Right atrium auricular region (tissue), 2 donors: ENCODE measurements at regions not wholly inside any gene's neighbourhood (a gene's known extent, or its start where the extent isn't known, plus 50 kb on each side); places are given as distances from the start of the nearest gene placed in this dataset.

Source experiments
- DNase-seq: peaks from one replicate; pipeline ENCODE4 v3.0.0-alpha.2; 2019; ENCODE audit warnings: low spot score
- H3K27ac ChIP-seq, 2 donors: fragments of 200-600 bp; sonication (generic); 1 replicate in 1 of 2; 2 replicates in 1 of 2; pipeline ENCODE4 v1.5.1; 2016 to 2019
- H3K27me3 ChIP-seq, 2 donors: fragments of 200-600 bp; sonication (generic); one replicate each; pipeline versions ENCODE4 v1.5.1 to v1.6.0; 2017 to 2019
- H3K36me3 ChIP-seq: fragments of 200-600 bp; sonication (generic); one replicate; pipeline ENCODE4 v1.5.1; 2016
- H3K4me1 ChIP-seq, 2 donors: fragments of 200-600 bp; sonication (generic); one replicate each; pipeline versions ENCODE4 v1.5.1 to v1.6.0; 2017 to 2019
- H3K4me3 ChIP-seq, 2 donors: fragments of 200-600 bp; sonication (generic); 1 replicate in 1 of 2; 2 replicates in 1 of 2; pipeline ENCODE4 v1.5.1; 2017 to 2019; ENCODE audit warnings: mild to moderate bottlenecking in 1 of 2, moderate library complexity in 1 of 2
- H3K9me3 ChIP-seq, 2 donors: fragments of 200-600 bp; sonication (generic); one replicate each; pipeline ENCODE4 v1.5.1; 2019
- CTCF ChIP-seq, 2 donors: fragments of 200-600 bp; sonication (generic); IDR thresholded peaks; one replicate each; pipeline ENCODE4 v1.5.1; 2019; ENCODE audit warnings: antibody characterized with exemption in 2 of 2

- Histone ChIP-seq H3K9me3 (peaks cover 0 to 7% of the 10 kb centered on the region in 2 donors), H3K4me1 (peaks cover 0 to 14% of the 10 kb centered on the region in 2 donors), H3K4me3 (no peak overlapping the region), H3K27me3 (no peaks in the 10 kb centered on the region), H3K27ac (no peak overlapping the region), H3K36me3 (no peaks in the 10 kb centered on the region)
- DNase-seq: no peak
- TF ChIP-seq CTCF (IDR thresholded peaks at IDR 0.05): peak; percentile 63 to 92
Measured at GRCh38 chr7:16098585-16099179, 322.7 kb downstream of the CRPPA start.

- no peak for TF ChIP-seq CTCF (IDR thresholded peaks at IDR 0.05)
- peaks cover 0 to 7% of the 10 kb centered on the region in 2 donors for H3K9me3 ChIP-seq
- no peaks in the 10 kb centered on the region for H3K36me3 ChIP-seq
- DNase-seq: no peak
- H3K4me1 ChIP-seq: peaks cover 0 to 14% of the 10 kb centered on the region in 2 donors
- H3K27ac ChIP-seq: no peak overlapping the region
- no peaks in the 10 kb centered on the region for H3K27me3 ChIP-seq
- H3K4me3 ChIP-seq: no peak overlapping the region
Measured at GRCh38 chr7:16098058-16098457, 323.3 kb downstream of the CRPPA start.

GRCh38 chr7:16095171-16095950 is 326.0 kb downstream of the CRPPA start:
- H3K36me3 ChIP-seq: no peaks in the 10 kb centered on the region
- H3K4me1 ChIP-seq: peaks cover 0 to 18% of the 10 kb centered on the region in 2 donors
- no peak for TF ChIP-seq CTCF (IDR thresholded peaks at IDR 0.05)
- no peaks in the 10 kb centered on the region for H3K9me3 ChIP-seq
- no peak overlapping the region for H3K27ac ChIP-seq
- H3K4me3 ChIP-seq: no peak overlapping the region
- no peaks in the 10 kb centered on the region for H3K27me3 ChIP-seq
- no peak for DNase-seq

- Histone ChIP-seq H3K27ac (no peak overlapping the region), H3K27me3 (no peaks in the 10 kb centered on the region), H3K4me1 (peaks cover 0 to 18% of the 10 kb centered on the region in 2 donors), H3K36me3 (no peaks in the 10 kb centered on the region), H3K4me3 (no peak overlapping the region), H3K9me3 (no peaks in the 10 kb centered on the region)
- DNase-seq: no peak
- TF ChIP-seq CTCF (IDR thresholded peaks at IDR 0.05): no peak
Measured at GRCh38 chr7:16094651-16095050, 326.7 kb downstream of the CRPPA start.

GRCh38 chr7:16092711-16093110 is 328.6 kb downstream of the CRPPA start:
- no peaks in the 10 kb centered on the region for H3K36me3 ChIP-seq
- no peaks in the 10 kb centered on the region for H3K9me3 ChIP-seq
- H3K4me1 ChIP-seq: peaks cover 0 to 18% of the 10 kb centered on the region in 2 donors
- peak overlapping the region in 1 of 2 donors; percentile 8 for H3K27ac ChIP-seq
- no peak for TF ChIP-seq CTCF (IDR thresholded peaks at IDR 0.05)
- H3K27me3 ChIP-seq: no peaks in the 10 kb centered on the region
- no peak for DNase-seq
- H3K4me3 ChIP-seq: no peak overlapping the region
